ENCODE measurements at regions not wholly inside any gene's neighbourhood (a gene's known extent, or its start where the extent isn't known, plus 50 kb on each side); places are given as distances from the start of the nearest gene placed in this dataset.

- no peak for TF ChIP-seq CTCF (conservative IDR thresholded peaks at IDR 0.05 in 1 of 2, IDR thresholded peaks at IDR 0.05 in 1 of 2; ENCODE audit: extremely low read depth in 1 of 2, insufficient read depth in 1 of 2, low read depth in 1 of 2, low read length in 2 of 2)
- TF ChIP-seq EZH2 (IDR thresholded peaks at IDR 0.05; ENCODE audit: borderline replicate concordance, low read length) = no peak
Observed at GRCh38 chr2:176612736-176613135, 343.5 kb downstream of the MTX2 start.
